ENCODE measurements at regions not wholly inside any gene's neighbourhood (a gene's known extent, or its start where the extent isn't known, plus 50 kb on each side); places are given as distances from the start of the nearest gene placed in this dataset.

- TF ChIP-seq EZH2 (IDR thresholded peaks at IDR 0.05; ENCODE audit: borderline replicate concordance, insufficient read depth, low read depth, low read length, poor library complexity, severe bottlenecking) (no peak), CTCF (IDR thresholded peaks at IDR 0.05) (no peak)
Observed at GRCh38 chr10:44696496-44696895, 214.6 kb upstream of the TMEM72 start.

Measured in B cell (primary cell).